Peyer's patch (tissue), 4 donors: ENCODE measurements at regions not wholly inside any gene's neighbourhood (a gene's known extent, or its start where the extent isn't known, plus 50 kb on each side); places are given as distances from the start of the nearest gene placed in this dataset.

Source experiments
- DNase-seq, 3 donors: peaks; one replicate each; pipeline ENCODE4 v3.0.0-alpha.2; 2017 to 2019
- H3K27ac ChIP-seq, 4 donors: fragments of 200-600 bp; sonication (generic); one replicate each; pipeline ENCODE4 v1.5.1; 2016 to 2019
- H3K27me3 ChIP-seq, 2 donors: fragments of 200-600 bp; sonication (generic); one replicate each; pipeline ENCODE4 v1.5.1; 2019
- H3K36me3 ChIP-seq, 3 donors: fragments of 200-600 bp; sonication (generic); one replicate each; pipeline ENCODE4 v1.5.1; 2016 to 2019
- H3K4me1 ChIP-seq, 4 donors: fragments of 200-600 bp; sonication (generic); one replicate each; pipeline ENCODE4 v1.5.1; 2016 to 2019
- H3K4me3 ChIP-seq, 4 donors: fragments of 200-600 bp; sonication (generic); 1 replicate in 3 of 4; 2 replicates in 1 of 4; pipeline ENCODE4 v1.5.1; 2016 to 2019; ENCODE audit warnings: mild to moderate bottlenecking in 1 of 4
- H3K9me3 ChIP-seq, 4 donors: fragments of 200-600 bp; sonication (generic); one replicate each; pipeline ENCODE4 v1.5.1; 2016 to 2019; ENCODE audit warnings: mild to moderate bottlenecking in 1 of 4
- POLR2A ChIP-seq, 2 donors: fragments of 450-650 bp; IDR thresholded peaks; one replicate each; pipeline ENCODE4 v1.5.1; 2017; ENCODE audit warnings: antibody characterized with exemption in 2 of 2, mild to moderate bottlenecking in 2 of 2, moderate library complexity in 2 of 2
- TF ChIP-seq, protein P1 (sequence below), 6 experiments: fragments of 450-650 bp in 4 of 6; fragments of 200-600 bp in 2 of 6; sonication (generic) in 1 of 6; IDR thresholded peaks; one replicate each; pipeline ENCODE4 v1.5.1; 2017 to 2019; ENCODE audit warnings: antibody characterized with exemption in 6 of 6, mild to moderate bottlenecking in 3 of 6, moderate library complexity in 1 of 6

GRCh38 chr2:20513946-20514345 lies 67.1 kb downstream of the RHOB start:
- no peaks in the 10 kb centered on the region for H3K9me3 ChIP-seq
- H3K4me3 ChIP-seq: no peak overlapping the region
- no peak for TF ChIP-seq POLR2A (IDR thresholded peaks at IDR 0.05)
- TF ChIP-seq, protein P1, sequence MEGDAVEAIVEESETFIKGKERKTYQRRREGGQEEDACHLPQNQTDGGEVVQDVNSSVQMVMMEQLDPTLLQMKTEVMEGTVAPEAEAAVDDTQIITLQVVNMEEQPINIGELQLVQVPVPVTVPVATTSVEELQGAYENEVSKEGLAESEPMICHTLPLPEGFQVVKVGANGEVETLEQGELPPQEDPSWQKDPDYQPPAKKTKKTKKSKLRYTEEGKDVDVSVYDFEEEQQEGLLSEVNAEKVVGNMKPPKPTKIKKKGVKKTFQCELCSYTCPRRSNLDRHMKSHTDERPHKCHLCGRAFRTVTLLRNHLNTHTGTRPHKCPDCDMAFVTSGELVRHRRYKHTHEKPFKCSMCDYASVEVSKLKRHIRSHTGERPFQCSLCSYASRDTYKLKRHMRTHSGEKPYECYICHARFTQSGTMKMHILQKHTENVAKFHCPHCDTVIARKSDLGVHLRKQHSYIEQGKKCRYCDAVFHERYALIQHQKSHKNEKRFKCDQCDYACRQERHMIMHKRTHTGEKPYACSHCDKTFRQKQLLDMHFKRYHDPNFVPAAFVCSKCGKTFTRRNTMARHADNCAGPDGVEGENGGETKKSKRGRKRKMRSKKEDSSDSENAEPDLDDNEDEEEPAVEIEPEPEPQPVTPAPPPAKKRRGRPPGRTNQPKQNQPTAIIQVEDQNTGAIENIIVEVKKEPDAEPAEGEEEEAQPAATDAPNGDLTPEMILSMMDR (IDR thresholded peaks at IDR 0.05): no peak
- DNase-seq: no peak
- H3K27ac ChIP-seq: no peak overlapping the region
- peaks cover 0 to 12% (median 0%) of the 10 kb centered on the region in 4 donors for H3K4me1 ChIP-seq
- H3K36me3 ChIP-seq: no peaks in the 10 kb centered on the region
- no peaks in the 10 kb centered on the region for H3K27me3 ChIP-seq

DNA sequence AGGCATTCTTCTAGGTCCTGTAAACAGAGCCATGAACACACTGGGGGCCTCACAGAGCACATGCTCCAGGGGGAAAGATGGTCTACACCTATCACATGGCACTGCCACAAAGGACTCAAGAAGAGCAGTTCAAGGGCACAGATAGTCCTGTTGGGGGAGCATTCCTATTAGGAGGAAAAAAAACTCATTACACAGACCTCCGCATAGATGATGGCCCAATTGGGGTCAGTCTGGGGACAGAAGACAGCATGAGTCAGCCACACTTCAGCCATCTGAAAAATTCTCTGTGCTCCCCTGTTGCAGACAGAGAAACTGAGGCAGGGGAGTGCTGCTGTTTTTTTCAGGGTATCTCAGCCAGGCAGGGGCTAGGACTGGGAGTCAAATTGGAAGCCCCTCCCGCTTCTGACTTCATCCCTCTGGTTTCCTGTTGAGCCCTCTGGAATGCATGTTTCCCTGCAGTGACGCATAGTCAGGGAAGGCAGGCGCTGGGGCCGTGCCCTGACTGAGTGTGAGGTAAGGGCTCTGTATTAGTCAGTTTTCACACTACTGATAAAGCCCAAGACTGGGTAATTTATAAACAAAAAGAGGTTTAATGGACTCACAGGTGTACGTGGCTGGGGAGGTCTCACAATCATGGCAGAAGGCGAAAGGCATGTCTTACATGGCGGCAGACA lies 67.9 kb downstream of the RHOB start:
- no peaks in the 10 kb centered on the region for H3K36me3 ChIP-seq
- no peaks in the 10 kb centered on the region for H3K9me3 ChIP-seq
- no peak overlapping the region for H3K4me3 ChIP-seq
- TF ChIP-seq, protein P1 (IDR thresholded peaks at IDR 0.05): no peak
- TF ChIP-seq POLR2A (IDR thresholded peaks at IDR 0.05): no peak
- H3K4me1 ChIP-seq: peaks cover 0 to 12% (median 0%) of the 10 kb centered on the region in 4 donors
- peak in 1 of 3 donors; percentile 56 for DNase-seq
- H3K27me3 ChIP-seq: no peaks in the 10 kb centered on the region
- peak overlapping the region in 1 of 4 donors; percentile 14 for H3K27ac ChIP-seq

DNA sequence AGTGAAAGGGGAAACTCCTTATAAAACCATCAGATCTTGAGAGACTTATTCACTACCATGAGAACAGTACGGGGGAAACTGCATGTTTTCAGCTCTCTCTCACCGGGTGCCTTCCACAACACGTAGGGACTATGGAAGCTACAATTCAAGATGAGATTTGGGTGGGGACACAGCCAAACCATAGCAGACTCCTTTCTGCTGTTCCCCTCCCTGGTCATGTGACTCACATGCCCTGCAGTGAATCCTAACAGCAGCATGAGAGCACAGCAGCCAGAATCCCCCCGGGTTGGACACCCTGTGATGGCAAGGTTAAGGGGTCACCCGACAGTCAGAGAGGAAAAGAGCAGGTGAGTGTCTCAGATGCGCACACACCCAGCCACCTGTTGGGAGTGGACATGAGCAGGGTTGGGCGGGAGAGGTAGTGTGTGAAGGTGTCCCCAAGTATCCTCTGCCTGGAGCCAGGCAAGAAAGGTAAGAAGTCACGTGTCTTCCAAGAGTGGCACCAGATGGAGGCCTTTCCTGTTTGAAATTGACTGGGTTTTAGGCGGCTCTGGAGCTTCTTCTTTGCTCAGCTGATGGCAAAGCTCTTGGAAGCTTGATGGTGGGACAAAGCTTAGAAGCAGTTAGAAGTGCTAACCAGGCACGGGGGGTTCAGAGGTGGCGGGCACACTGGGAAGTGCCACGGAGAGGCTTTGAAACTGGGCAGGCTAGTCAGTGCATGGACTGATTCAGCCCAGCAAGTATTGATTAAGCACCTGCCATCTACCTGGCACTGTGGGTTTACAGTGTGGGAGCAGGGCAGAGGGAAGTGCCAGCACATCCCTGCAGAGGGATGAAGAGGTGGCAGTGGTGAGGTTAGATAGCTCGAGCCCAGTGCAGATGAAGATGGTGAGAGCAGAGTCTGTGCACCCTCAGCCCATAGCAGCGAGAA lies 68.7 kb downstream of the RHOB start:
- H3K27ac ChIP-seq: peak overlapping the region in 2 of 4 donors; percentile 5 to 14
- H3K36me3 ChIP-seq: no peaks in the 10 kb centered on the region
- no peak for DNase-seq

GRCh38 chr2:20516291-20516645 lies 69.4 kb downstream of the RHOB start:
- Histone ChIP-seq H3K9me3 (no peaks in the 10 kb centered on the region), H3K27me3 (no peaks in the 10 kb centered on the region), H3K4me1 (peaks cover 0 to 12% (median 0%) of the 10 kb centered on the region in 4 donors), H3K4me3 (no peak overlapping the region), H3K36me3 (no peaks in the 10 kb centered on the region), H3K27ac (peak overlapping the region in 1 of 4 donors; percentile 65)
- TF ChIP-seq POLR2A (IDR thresholded peaks at IDR 0.05): no peak
- TF ChIP-seq, protein P1 (IDR thresholded peaks at IDR 0.05): no peak
- no peak for DNase-seq

More for the DNA sequence above, 68.7 kb downstream of the RHOB start:
- no peaks in the 10 kb centered on the region for H3K9me3 ChIP-seq
- no peaks in the 10 kb centered on the region for H3K27me3 ChIP-seq
- no peak overlapping the region for H3K4me3 ChIP-seq
- TF ChIP-seq, protein P1 (IDR thresholded peaks at IDR 0.05): no peak
- no peak for TF ChIP-seq POLR2A (IDR thresholded peaks at IDR 0.05)
- H3K4me1 ChIP-seq: peaks cover 0 to 12% (median 0%) of the 10 kb centered on the region in 4 donors

DNA sequence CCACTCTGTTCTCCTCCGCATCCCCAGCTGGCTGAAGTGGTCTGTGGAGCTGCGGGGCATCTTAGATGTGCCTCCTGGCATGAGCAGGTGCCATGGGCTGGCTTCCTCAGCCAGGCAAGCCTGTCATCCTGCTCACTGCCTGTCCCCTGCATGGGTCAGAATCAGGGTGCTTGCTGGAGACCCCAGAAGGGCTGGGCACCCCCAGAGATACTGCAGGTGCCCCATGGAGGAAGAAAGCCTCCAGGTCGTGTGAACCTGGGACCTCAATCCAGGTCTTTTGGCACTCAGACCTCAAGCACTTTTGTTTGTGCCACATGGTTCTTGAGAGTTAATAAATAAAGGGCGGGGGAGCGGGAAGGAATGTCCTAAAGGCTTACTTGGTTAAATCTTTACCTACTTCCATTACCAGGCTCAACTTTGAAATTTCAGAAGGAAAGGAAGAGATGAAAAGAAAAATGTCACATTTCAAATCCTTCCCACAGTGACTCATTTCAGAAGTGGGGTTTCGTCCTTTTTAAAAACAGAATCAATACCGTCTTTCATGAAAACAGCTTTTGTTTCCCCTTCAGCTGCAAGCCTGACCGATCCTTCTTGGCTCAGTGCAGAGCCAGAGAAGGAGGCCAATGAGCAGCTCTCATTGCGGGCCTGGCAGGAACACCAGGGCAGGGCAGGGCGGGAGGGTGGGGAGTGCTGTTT lies 69.9 kb downstream of the RHOB start:
- H3K4me3 ChIP-seq: no peak overlapping the region
- peaks cover 0 to 12% (median 0%) of the 10 kb centered on the region in 4 donors for H3K4me1 ChIP-seq
- H3K27ac ChIP-seq: peak overlapping the region in 2 of 4 donors; percentile 19 to 65
- no peak for TF ChIP-seq POLR2A (IDR thresholded peaks at IDR 0.05)
- TF ChIP-seq, protein P1 (IDR thresholded peaks at IDR 0.05): no peak
- no peaks in the 10 kb centered on the region for H3K9me3 ChIP-seq
- no peak for DNase-seq
- no peaks in the 10 kb centered on the region for H3K36me3 ChIP-seq
- H3K27me3 ChIP-seq: no peaks in the 10 kb centered on the region
